ENCODE measurements at regions not wholly inside any gene's neighbourhood (a gene's known extent, or its start where the extent isn't known, plus 50 kb on each side); places are given as distances from the start of the nearest gene placed in this dataset.

GRCh38 chr9:19992556-19992955, 203.7 kb upstream of the SLC24A2 start:
- DNase-seq, result no peak

- DNase-seq, result no peak
Measured at GRCh38 chr9:19989213-19989612, 200.4 kb upstream of the SLC24A2 start.

- no peak for DNase-seq
Measured at GRCh38 chr9:19988281-19988680, 199.4 kb upstream of the SLC24A2 start.

DNA sequence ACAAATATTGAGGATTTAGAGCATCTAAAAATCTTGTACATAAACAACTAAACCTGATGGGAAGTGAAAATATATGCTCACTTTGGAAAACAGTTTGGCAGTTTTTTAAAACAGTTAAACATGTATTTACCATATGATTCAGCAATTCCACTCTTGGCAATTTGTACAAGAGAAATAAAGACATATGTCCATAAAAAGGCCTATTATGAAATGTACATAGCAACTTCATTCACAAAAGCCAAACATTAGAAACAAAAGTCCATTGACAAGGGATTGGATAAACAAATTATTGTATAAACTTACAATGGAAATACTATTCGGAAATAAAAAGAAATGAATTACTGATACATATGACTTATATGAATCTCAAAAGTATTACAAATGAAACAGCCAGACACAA, 196.2 kb upstream of the SLC24A2 start:
- no peak for DNase-seq

- peak; percentile 41 for DNase-seq
Measured at GRCh38 chr9:19976226-19976625, 187.4 kb upstream of the SLC24A2 start.

GRCh38 chr9:19975499-19975898, 186.7 kb upstream of the SLC24A2 start:
- no peak for DNase-seq

GRCh38 chr9:19969721-19970120, 180.9 kb upstream of the SLC24A2 start:
- no peak for DNase-seq

DNA sequence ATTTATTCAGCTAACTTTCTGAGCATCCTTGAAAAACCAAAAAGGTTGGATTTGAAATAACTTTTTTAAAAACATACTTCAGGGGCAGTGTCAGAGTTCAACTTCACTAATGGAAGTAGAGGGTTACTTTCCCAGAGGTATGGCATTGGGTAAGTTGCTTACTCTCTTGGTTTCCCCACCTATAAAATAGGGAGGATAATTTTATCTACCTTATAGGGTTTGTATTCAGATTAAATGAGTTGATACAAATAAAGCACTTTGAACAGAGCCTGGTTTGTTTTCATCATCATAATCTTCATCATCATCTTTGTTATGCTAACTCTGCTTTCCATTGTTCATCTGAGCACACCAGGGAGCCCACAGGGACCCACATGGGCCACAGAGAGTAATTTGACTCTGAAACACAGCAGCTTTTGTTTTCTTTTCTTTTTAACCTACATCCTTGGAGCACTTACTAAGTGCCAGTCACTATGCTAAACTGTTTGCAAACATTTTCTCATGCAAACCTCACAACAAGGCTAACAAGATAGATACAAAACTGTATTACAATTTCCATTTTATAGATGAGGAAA, 179.1 kb upstream of the SLC24A2 start:
- DNase-seq, result no peak

GRCh38 chr9:19967216-19967887, 178.5 kb upstream of the SLC24A2 start:
- DNase-seq, result no peak

DNA sequence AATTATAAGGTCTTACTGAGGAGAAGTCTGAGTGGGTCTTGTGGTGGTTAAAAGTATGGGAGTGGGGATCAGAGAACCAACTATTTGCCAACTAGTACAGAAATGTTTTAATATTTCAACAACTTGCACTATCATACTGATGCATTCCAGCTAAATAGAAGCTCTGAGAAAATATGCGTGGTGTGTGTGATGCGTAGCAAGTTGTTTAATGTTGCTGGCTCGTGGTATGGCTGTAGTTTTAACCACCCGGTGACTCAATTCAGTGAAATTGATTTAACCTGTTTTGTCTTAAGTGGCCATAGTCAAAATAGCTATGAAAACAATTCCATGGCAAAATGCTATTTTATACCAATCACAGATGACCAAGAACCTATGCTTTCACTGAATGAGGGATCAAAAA, 176.5 kb upstream of the SLC24A2 start:
- DNase-seq, result no peak

GRCh38 chr9:19947996-19948395, 159.2 kb upstream of the SLC24A2 start:
- DNase-seq, result no peak

DNA sequence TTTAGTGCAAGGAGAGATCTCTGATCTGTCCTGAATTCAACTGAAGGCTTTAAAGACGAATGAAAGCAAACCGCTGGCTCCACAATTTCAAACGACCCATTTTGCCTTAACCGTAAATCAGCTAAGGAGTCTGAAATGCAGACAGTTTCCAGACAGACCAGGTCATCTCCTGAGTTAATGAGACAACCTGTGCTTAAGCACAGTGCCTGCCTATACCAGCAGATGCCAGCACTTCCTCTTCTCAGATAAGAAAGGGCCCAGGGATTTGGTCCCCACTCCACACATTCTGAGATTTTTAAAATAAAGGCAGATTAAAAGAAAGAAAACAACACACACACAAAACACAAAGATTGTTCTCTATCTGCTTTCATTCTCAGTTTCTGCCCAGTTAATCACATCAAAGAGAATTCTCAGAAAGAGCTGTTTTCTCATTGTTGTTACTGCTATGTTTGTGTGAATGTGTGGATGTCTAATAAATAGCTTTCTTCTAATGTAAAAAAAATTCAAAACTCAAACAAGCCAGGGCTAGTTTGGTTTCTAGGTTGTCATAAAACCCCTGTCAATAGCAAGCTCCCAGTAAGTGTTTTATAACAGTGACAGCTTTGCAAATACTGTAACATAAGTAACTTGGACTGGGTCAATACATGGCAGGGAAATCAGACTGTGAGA, 157.7 kb upstream of the SLC24A2 start:
- no peak for DNase-seq

DNA sequence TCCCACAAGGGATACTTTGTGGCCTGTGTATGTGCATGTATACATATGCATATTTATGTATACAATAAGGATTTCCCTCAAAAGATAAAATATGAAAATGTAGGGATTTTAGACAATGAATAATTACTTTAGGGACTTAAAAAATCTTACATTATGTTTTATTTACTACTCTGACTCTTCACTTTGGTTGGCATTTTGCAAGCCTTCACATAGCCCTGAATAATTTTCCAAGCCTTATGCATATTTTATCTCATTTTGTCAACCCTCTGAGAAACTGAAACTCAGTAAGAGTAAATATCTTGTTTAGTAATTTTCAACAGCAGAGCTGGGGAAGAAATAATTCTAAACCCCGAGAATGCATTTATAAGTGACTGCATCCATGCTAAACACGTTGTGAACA, 153.0 kb upstream of the SLC24A2 start:
- no peak for DNase-seq

DNA sequence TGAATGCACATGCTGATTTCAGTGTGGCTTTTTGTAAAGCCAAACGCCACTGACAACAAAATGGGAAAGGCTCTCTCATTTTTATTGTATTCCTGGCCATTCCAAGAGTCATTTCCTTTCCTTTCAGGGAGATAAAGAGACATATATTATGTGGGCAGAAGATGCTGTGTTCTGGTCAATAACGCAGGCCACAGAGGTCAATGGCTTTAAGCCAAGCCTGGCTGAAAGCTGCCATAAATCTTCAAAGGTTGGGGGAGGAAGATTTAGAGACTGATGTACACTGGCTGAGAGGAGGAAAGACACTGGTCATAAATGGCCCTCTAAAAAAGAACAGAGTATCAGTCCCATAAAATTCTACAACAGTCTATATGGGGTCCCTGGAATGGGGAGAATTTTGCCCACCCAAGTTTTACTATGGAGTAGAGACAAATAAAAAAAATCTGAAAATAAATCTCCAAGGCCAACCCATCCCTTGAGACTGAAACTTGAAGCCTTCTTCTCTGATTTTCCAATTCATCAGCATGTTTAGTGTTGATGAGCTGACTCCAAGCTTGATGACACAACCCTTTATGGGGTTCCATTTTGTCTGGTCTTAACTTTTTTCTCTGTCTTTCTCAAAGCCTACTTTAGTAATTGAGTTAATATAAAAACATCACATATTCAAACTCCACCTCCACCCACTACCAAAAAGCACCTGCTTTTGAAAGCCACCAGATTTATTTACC, 152.1 kb upstream of the SLC24A2 start:
- DNase-seq, result no peak

GRCh38 chr9:19939734-19940278, 151.0 kb upstream of the SLC24A2 start:
- no peak for DNase-seq

DNA sequence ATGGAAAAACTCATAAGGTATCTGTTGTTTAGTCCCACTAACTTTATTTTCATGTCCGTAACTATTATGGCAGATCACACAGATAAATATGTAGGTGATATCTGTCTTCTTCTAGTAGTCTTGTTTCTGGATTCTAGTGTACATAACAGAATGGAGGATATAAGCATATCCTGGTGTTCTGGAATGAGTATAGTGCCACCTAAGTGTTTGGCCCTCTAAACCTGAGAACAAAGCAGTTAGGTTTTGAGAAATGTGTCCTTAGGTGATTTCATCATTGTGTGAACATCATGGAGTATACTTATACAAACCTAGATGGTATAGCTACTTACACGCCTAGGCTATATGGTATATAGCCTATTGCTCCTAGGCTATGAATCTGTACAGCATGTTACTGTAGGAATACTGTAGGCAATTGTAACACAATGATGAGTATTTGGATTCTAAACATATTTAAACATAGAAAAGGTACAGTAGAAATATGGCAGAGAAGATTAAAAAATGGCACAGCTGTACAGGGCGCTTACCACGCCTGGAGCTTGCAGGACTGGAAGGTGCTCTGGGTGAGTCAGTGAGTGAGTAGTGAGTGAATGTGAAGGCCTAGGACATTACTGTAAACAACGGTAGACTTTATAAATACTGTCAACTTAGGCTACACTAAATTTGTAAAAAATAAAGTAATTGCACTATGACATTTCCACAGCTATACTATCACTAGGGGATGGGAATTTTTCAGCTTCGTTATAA, 150.3 kb upstream of the SLC24A2 start:
- no peak for DNase-seq

- no peak for DNase-seq
Measured at GRCh38 chr9:19937121-19937520, 148.3 kb upstream of the SLC24A2 start.

DNA sequence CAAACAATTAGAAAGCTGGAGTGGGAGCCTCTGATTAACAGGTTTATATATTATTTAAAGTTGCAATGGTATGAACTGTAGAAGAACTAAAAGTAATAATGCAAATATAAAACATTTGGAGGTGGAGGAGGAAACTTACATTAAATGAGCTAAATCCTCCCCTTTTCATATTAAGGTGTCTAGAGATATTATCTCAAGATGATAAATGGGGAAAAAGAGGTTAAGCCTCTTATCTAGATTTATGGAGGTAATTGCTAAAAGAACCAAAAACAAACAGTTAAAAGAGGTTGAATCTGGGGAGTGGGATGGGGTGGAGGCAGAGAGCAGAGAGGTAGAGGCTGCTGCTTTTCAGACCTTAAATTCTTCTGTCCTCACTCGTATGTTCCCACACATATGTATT, 147.8 kb upstream of the SLC24A2 start:
- DNase-seq, result no peak

GRCh38 chr9:19935422-19935821, 146.6 kb upstream of the SLC24A2 start:
- DNase-seq, result no peak

- DNase-seq, result no peak
Measured at GRCh38 chr9:19934301-19934871, 145.5 kb upstream of the SLC24A2 start.

DNA sequence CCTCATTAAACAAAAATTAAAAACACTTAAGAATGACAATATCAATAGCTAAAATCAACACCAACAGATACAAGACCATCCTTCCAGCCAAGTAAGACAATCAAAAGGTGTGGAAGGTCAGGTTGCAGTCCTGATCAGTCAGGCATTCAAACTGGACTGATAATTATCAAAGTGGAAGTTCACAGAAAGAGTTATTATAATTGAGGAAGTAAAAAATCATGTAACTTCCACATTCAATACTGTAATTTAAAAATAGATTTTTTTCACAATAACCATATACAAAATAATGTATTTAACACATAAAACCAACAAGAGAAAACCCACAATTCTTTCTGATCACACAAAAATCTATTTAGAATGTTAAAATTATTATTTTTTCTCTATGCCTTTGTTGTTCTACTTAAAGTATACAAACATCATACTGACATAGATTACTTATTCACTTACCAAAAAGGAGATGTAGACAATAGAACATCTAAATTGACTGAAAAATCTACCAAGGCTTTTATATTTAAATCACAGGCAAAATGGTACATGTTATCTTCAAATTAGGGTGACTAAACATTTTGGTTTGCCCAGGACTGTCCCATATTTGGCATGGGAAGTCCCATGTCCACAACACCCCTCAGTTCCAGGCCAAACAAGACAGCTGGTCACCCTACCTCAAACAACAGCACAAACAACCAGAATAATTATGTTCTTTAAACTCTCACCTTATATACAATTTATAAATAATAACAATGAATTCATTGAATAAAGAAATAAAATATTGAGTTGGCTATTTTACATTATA, 142.5 kb upstream of the SLC24A2 start:
- DNase-seq, result no peak

GRCh38 chr9:19927560-19927959, 138.7 kb upstream of the SLC24A2 start:
- no peak for DNase-seq
